Astrocyte (in vitro differentiated cells and primary cell): ENCODE measurements at regions not wholly inside any gene's neighbourhood (a gene's known extent, or its start where the extent isn't known, plus 50 kb on each side); places are given as distances from the start of the nearest gene placed in this dataset.

ENCODE experiments used
- DNase-seq: peaks from one replicate; pipeline ENCODE4 v3.0.0-alpha.2; 2010; ENCODE audit warnings: low read depth
- FAIRE-seq: peaks from 2 replicates; lab custom pipeline; 2011; peaks lifted over from hg19 to GRCh38; lab: Jason Lieb, UNC
- H2AFZ ChIP-seq: 2 replicates; pipeline ENCODE4 v1.6.0; 2012; ENCODE audit warnings: low read depth, low read length, inconsistent platforms
- H3K27ac ChIP-seq: 2 replicates; pipeline ENCODE4 v1.5.1; 2011; ENCODE audit warnings: low read depth, low read length, inconsistent platforms
- H3K27me3 ChIP-seq: 2 replicates; pipeline ENCODE4 v1.6.0; 2011; ENCODE audit warnings: low read length, inconsistent platforms; ENCODE audit not compliant: insufficient read depth
- H3K36me3 ChIP-seq: 2 replicates; pipeline ENCODE4 v1.5.1; 2011; ENCODE audit warnings: low read length, inconsistent platforms; ENCODE audit not compliant: insufficient read depth
- H3K4me1 ChIP-seq: 2 replicates; pipeline ENCODE4 v1.5.1; 2011; ENCODE audit warnings: low read length, inconsistent platforms; ENCODE audit not compliant: insufficient read depth
- H3K4me2 ChIP-seq: 2 replicates; pipeline ENCODE4 v1.6.0; 2012; ENCODE audit warnings: low read length, inconsistent platforms
- H3K4me3 ChIP-seq: 2 replicates; pipeline ENCODE4 v1.5.1; 2011; ENCODE audit warnings: low read depth, mild to moderate bottlenecking, low read length, inconsistent platforms; ENCODE audit not compliant: insufficient read depth
- H3K79me2 ChIP-seq: 2 replicates; pipeline ENCODE4 v1.6.0; 2012; ENCODE audit warnings: mild to moderate bottlenecking, low read length, inconsistent platforms; ENCODE audit not compliant: insufficient read depth
- H3K9ac ChIP-seq: 2 replicates; pipeline ENCODE4 v1.6.0; 2012; ENCODE audit warnings: mild to moderate bottlenecking, low read length, inconsistent platforms
- H3K9me3 ChIP-seq: 2 replicates; pipeline ENCODE4 v1.5.1; 2012; ENCODE audit warnings: low read depth, mild to moderate bottlenecking, low read length, inconsistent platforms; ENCODE audit not compliant: insufficient read depth
- H4K20me1 ChIP-seq: 2 replicates; pipeline ENCODE4 v1.6.0; 2012; ENCODE audit warnings: low read length, inconsistent platforms; ENCODE audit not compliant: insufficient read depth
- H3K27ac Mint-ChIP-seq: one replicate; pipeline ENCODE4 v1.8.0; 2021; ENCODE audit warnings: mild to moderate bottlenecking, mixed read lengths; ENCODE audit not compliant: unreplicated experiment
- H3K27me3 Mint-ChIP-seq: one replicate; pipeline ENCODE4 v1.8.0; 2021; ENCODE audit warnings: low read depth, mixed read lengths; ENCODE audit not compliant: unreplicated experiment
- H3K36me3 Mint-ChIP-seq: one replicate; pipeline ENCODE4 v1.8.0; 2021; ENCODE audit warnings: low read depth, mixed read lengths; ENCODE audit not compliant: unreplicated experiment
- H3K4me1 Mint-ChIP-seq: one replicate; pipeline ENCODE4 v1.8.0; 2021; ENCODE audit warnings: low read depth, mixed read lengths; ENCODE audit not compliant: unreplicated experiment
- H3K4me3 Mint-ChIP-seq: one replicate; pipeline ENCODE4 v1.8.0; 2021; ENCODE audit warnings: mild to moderate bottlenecking, moderate library complexity, mixed read lengths; ENCODE audit not compliant: unreplicated experiment
- H3K9me3 Mint-ChIP-seq: one replicate; pipeline ENCODE4 v1.8.0; 2021; ENCODE audit warnings: mild to moderate bottlenecking, mixed read lengths; ENCODE audit not compliant: unreplicated experiment
- EZH2 ChIP-seq: IDR thresholded peaks from 2 replicates; pipeline ENCODE4 v1.6.1; 2012; ENCODE audit warnings: mild to moderate bottlenecking, low read length, inconsistent platforms; ENCODE audit not compliant: insufficient read depth
- TF ChIP-seq, protein P1 (sequence below): IDR thresholded peaks from 2 replicates; pipeline ENCODE4 v1.5.1; 2011; ENCODE audit warnings: low read depth, mild to moderate bottlenecking, inconsistent platforms, low read length, moderate library complexity; ENCODE audit not compliant: insufficient read depth

DNA sequence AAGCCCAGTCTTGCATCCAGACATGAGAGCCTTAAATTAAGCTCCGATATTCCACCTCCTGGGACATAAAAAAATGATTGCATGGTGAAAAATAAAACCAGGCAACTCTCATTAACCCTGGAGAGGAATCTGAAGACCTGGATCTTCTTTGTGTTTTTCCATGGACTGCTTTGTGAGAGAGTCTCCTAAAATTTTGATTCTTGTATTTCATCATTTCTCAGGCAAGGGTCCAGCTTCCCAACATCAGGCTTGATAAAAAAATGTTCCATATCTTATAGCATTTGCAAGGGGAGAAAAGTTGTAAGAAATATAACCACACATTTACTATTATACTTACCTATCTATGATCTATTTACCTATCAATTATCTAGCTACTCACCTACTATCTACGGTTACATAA lies 327.5 kb upstream of the SPHKAP start:
- Mint-ChIP-seq H3K36me3 (no peaks in the 10 kb centered on the region), H3K4me1 (no peaks in the 10 kb centered on the region), H3K27ac (no peak overlapping the region), H3K4me3 (no peak overlapping the region), H3K9me3 (no peaks in the 10 kb centered on the region), H3K27me3 (peaks cover 3% of the 10 kb centered on the region)
- Histone ChIP-seq H3K4me3 (no peak overlapping the region), H3K27me3 (no peaks in the 10 kb centered on the region), H3K79me2 (no peaks in the 10 kb centered on the region), H3K4me2 (no peak overlapping the region), H3K27ac (no peak overlapping the region), H3K9ac (no peak overlapping the region), H3K36me3 (no peaks in the 10 kb centered on the region), H2AFZ (no peak overlapping the region), H3K9me3 (no peaks in the 10 kb centered on the region), H3K4me1 (no peaks in the 10 kb centered on the region), H4K20me1 (no peaks in the 10 kb centered on the region)
- no peak for DNase-seq
- no peak for FAIRE-seq
- TF ChIP-seq EZH2, result no peak
- TF ChIP-seq, protein P1, sequence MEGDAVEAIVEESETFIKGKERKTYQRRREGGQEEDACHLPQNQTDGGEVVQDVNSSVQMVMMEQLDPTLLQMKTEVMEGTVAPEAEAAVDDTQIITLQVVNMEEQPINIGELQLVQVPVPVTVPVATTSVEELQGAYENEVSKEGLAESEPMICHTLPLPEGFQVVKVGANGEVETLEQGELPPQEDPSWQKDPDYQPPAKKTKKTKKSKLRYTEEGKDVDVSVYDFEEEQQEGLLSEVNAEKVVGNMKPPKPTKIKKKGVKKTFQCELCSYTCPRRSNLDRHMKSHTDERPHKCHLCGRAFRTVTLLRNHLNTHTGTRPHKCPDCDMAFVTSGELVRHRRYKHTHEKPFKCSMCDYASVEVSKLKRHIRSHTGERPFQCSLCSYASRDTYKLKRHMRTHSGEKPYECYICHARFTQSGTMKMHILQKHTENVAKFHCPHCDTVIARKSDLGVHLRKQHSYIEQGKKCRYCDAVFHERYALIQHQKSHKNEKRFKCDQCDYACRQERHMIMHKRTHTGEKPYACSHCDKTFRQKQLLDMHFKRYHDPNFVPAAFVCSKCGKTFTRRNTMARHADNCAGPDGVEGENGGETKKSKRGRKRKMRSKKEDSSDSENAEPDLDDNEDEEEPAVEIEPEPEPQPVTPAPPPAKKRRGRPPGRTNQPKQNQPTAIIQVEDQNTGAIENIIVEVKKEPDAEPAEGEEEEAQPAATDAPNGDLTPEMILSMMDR, result no peak

DNA sequence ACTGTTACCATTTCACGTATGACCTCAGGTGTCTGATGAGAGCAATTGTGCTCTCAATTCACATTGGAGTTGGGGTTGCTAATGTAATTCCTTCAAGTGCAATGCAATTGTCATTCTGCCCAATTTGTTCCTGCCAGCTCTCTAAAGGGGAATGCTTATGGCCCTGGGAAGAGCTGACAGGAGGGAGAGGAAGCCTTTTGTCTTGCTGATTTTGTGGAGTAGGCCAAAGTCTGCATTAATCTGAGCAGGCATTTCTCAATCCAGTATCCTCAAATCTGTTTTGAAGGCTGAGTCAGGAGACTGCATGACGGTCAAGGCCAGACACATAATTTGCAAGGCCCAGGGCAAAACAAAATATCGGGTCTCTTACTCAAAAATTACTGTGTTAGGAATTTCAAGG lies 326.4 kb upstream of the SPHKAP start:
- FAIRE-seq (no peak), DNase-seq (no peak)
- peaks cover 3% of the 10 kb centered on the region for H3K27me3 Mint-ChIP-seq
- Histone ChIP-seq H3K27ac (no peak overlapping the region), H3K36me3 (no peaks in the 10 kb centered on the region), H3K79me2 (no peaks in the 10 kb centered on the region), H2AFZ (no peak overlapping the region), H3K27me3 (no peaks in the 10 kb centered on the region), H3K4me2 (no peak overlapping the region), H3K4me3 (no peak overlapping the region), H3K4me1 (no peaks in the 10 kb centered on the region), H3K9me3 (no peaks in the 10 kb centered on the region), H3K9ac (no peak overlapping the region), H4K20me1 (no peaks in the 10 kb centered on the region)
- no peaks in the 10 kb centered on the region for H3K9me3 Mint-ChIP-seq
- no peak overlapping the region for H3K27ac Mint-ChIP-seq
- no peak overlapping the region for H3K4me3 Mint-ChIP-seq
- TF ChIP-seq, protein P1, result no peak
- TF ChIP-seq EZH2, result no peak
- H3K4me1 Mint-ChIP-seq, result no peaks in the 10 kb centered on the region
- no peaks in the 10 kb centered on the region for H3K36me3 Mint-ChIP-seq

DNA sequence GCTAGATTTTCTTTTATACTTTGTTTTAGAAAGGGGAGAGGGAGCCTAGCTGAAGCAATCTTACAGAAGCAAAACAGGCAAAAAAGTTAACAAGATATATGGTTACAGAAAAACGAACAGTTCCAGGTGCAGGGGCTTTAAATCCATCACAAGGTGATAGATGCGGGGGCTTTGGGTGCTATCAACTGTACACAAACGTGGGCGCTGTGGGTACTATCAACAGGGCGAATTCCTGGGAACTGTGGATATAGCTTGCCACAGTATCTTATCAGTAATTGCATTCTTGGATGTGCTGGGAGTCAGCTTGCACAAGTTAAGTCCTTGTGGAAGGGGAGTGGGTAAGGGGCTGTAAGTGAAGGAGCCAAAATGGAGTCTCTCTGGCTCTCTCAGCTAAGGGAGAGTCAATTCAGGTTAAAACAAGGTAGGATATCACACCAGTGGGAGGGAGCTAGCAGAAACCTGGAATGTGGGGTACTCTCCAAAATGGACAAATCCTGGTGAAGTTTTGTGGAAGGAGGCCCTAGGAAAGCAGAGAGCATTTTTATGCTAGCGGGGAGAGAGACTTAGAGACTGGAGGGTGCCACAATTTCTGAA lies 325.8 kb upstream of the SPHKAP start:
- Histone ChIP-seq H4K20me1 (no peaks in the 10 kb centered on the region), H3K9ac (no peak overlapping the region), H3K9me3 (no peaks in the 10 kb centered on the region), H2AFZ (no peak overlapping the region), H3K27me3 (no peaks in the 10 kb centered on the region), H3K79me2 (no peaks in the 10 kb centered on the region), H3K4me3 (no peak overlapping the region), H3K4me2 (no peak overlapping the region), H3K4me1 (no peaks in the 10 kb centered on the region), H3K27ac (no peak overlapping the region), H3K36me3 (no peaks in the 10 kb centered on the region)
- Mint-ChIP-seq H3K27ac (no peak overlapping the region), H3K27me3 (peaks cover 3% of the 10 kb centered on the region), H3K4me1 (no peaks in the 10 kb centered on the region), H3K4me3 (no peak overlapping the region), H3K36me3 (no peaks in the 10 kb centered on the region), H3K9me3 (no peaks in the 10 kb centered on the region)
- TF ChIP-seq, protein P1, result no peak
- no peak for TF ChIP-seq EZH2
- no peak for DNase-seq
- no peak for FAIRE-seq
